ENCODE measurements at regions not wholly inside any gene's neighbourhood (a gene's known extent, or its start where the extent isn't known, plus 50 kb on each side); places are given as distances from the start of the nearest gene placed in this dataset.

DNA sequence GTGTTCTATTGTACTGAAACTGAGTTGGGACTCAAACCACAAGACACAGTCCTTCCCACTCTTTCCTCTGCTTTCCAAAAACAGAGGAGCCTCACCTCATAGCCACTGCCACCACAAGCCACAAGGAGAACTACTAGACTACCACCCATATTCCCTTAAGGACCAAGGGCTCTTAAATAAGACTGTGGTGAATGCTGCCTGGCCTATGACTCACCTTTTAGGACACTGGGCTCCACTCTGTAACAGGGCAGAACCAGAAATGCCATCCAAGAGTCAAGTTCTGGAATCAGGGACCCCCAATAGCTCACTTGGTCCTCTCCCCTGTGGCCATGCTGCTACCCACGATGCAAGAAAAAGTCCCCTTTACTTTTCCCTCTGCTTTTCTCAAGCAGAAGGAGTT, 851.4 kb downstream of the BCL11A start:
- DNase-seq: no peak

DNA sequence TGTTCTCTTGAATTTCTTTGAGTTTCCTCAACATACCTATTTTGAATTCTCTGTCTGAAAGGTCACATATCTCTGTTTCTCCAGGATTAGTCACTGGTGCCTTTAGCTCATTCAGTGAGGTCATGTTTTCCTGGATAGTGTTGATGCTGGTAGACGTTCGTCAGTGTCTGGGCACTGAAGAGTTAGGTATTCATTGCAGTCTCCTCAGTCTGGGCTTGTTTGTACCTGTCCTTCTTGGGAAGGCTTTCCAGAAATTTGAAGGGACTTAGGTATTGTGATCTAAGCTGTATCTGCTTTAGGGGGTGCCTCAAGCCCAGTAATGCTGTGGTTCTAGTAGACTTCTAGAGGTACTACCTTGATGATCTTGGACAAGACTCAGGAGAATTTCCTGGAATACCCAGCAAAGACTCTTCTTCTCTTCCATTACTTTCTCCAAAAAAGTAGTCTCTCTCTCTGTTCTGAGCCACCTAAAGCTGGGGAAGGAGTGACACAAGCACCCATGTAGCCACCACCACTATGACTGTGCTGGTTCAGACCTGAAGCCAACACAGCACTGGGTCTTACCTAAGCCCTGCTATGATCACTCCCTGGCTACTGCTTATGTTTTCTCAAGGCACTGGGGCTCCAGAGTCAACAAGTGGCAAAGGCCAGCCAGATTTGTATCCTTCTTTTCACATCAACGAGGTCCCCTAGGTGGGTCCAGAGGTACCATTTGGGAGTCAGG, 852.0 kb downstream of the BCL11A start:
- DNase-seq: no peak

DNA sequence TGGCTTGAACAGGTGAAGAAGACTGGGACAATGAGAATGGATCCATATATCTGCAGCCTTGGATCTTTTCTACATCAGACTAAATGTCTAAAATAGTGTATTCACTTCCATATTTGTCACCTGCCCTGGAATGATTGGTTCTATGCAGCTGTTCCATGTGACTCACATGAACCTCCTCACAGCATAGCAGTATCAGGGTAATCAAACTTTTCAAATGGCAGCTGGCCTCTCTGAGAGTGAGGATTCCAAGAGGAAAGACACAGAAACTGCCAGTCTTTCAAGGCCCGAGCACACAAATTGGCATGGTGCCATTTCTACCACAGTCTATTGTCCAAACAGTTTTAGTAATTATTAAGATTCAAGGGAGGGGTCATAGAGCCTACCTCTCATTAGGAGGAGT, 859.3 kb downstream of the BCL11A start:
- no peak for DNase-seq

DNA sequence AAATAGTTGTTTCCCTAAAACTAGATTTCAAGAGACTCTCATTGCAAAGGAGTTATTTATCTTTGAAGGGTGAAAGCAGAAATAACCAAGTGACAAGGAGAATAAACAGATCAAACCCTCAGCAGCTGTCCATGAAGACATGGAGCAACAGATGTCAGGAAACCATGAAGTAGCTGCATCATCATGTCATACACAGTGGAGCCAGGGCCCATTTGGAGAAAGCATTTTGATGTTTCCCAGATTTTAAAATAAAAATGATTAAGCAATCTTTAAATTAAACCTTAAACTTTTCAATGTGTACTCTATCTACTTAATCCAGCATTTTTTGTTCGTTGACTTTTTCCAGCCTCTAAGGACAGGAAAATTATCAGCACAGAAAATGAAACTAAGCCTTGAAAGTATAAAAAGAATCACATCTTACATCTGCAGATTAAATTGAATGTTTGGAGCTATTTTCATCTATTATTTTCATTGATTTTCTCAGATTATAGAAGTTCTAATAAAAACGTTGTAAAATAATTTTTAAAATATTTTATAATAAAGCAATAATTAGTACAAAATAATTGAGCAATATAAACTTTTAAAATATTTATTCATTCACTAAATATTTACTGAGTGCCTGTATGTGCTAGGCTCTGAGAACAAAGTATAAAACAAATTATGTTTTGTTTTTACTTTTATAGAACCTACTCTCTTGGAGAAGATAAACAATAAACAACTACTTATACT, 860.1 kb downstream of the BCL11A start:
- no peak for DNase-seq

DNA sequence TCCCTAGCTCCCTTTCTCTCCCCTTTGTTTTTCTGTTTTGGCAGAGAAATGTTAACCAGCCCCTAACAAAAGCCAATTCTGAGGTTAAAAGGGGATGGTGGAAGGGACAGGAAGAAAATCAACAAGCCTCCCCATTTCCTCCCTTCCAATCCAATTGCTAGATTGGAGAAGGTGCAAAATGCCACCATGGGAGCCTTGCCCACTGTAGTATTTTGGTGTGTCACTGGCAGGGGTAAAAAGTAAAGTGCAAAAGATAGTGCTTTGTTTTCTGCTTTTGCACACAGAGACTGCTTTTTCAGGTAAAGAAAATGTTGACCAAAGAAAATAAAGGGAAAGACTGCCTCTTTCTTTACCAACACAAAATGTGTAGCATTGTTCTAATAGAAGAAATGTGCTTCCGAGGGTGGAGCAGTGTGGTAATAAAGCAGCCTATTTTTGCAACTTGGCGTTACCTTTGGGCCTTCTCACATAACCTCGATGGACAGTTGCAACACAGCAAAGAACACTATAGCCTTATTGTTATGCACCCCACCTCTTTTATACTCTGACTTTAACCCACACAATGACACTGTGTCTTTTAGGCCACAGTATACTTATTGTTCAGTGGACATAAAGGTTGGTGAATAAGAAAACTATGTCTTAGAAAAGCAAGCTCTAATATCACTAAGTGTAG, 861.8 kb downstream of the BCL11A start:
- DNase-seq: no peak

DNA sequence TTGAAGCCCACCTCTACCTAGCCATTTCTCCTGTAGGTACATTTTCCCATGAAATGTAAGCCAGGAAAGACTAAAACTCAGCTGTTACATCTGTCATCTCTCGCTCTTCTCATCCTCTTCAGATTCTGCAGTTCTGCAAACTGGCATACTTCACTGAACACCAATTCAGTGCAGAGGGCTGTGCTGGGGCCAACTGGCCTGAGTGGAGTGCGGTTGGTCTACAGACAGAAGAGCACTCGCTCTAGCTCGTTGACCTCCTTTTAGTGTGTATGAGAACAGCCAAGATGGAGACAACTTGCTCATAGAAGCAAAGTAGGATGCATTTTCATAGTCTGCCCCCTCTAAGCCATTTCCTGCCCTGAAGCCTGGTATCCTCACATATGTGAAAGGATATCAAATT, 862.6 kb downstream of the BCL11A start:
- no peak for DNase-seq

DNA sequence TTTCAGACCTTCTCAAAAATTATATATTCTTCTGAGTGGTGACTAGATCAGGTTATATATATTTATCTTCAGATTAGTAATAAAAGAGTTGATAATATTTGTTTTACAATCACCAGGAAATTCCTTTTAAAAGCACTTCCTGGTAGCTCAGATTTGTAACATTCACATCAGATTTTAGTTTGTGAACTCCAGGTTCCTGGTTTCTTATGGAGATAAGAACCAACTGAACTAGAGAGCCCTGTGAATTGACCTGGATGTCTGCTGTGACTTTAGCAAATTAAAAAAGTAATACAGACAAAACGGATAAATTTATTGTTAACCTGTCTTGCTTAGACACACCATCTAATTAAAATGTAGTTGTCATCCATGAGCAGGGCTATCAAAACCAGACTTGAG, 868.7 kb downstream of the BCL11A start:
- DNase-seq: no peak

DNA sequence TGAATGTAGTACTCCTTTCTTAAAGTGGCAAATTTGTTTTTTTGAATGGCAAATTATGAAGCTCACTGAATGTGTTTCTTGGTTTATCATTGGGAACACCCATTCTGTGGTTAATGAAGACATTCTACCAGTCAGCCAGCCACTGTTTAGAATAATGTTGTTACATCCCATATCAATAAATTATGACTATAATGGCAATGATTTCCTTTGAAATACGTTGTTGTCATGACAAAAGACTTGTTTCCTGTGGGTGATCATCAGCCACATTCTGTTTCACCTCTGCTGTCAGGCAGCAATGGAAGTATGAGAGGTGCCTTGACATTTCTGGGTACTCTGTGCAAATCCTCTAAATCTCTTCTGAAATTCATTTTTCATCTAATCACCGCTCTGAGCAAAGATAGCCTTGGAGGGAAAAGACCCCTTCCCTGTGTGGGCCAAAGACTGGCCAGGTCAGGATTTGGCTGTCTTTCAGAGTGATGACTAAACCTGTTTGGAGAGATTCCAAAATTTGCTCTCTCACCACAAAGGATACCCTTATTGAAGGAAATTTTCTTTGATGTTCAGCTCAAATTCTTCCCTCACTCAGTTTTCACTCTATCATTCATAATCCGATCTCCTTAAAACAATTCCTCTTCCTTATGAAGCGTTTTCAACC, 869.2 kb downstream of the BCL11A start:
- DNase-seq: no peak

DNA sequence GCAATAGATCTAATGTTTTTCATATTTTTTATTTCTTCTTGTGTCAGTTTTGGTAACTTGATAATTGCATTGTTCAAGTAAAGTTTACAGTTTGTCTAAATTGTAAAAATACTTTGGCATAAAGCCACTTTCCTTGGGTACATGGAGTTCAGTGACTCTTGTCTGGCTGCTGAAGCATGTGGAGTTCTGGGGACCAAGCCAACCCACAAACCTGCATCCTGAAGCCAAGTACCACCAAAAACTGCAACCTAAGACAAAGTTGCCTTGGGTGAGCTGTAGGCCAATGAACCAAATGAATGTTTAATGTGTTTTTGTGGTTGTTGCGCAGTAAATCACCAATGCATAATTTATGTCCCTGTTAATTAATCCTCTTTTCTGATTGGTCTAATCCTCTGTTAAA, 872.6 kb downstream of the BCL11A start:
- no peak for DNase-seq

DNA sequence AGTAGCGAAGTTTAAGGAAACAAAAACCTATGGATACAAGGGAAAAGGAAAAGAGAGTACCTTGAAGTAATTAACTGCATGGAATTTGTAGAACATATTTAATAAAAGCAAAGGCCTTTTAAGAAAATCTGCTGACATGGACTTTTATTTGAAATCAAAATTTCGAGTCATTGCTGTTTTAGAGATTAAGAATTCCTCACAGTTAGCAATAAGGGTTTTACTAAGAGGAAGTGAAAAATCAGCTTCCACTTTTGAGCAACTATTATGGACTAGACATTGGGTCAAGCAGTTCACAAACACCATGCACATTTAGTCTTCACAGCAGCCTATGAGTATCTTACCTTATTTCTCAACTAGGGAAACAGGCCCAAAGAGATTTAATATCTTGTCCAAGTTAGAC, 876.3 kb downstream of the BCL11A start:
- no peak for DNase-seq

DNA sequence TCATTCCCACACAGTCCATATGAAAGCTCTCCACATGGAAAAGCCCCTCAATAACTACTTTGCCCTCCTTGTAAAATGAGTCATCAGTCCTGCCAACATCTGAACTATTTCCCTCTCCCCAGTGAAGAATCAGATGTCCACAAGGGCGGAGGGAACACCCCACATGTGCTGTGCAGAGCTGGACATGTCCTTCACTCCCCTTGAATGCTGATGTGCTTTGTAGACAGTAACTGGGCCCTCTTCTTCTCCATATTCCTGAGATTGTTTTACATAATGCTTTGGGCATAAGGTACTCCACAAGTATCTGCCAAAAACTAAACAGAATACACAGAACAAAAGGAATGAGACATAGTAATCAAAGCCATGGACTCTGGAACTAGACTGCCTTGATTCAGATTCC, 879.4 kb downstream of the BCL11A start:
- no peak for DNase-seq

DNA sequence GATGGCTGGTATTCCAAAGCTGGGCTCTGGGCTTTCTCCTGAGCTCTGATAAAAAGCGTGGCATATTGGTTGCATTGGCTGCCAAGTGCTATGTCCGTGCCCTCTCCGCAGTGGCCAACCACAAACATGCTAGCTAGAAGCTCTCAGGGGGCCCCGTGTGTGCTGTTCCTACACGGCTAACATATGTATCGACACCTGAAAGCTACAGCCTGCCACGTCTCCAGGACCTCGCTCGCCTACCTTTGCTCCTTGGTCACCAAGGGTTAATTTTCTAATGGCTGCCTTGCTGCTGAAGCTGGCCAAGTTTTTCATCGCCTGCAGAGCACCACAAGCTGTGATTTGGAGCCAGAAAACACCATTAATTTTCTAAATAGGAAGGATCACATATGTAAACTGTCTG, 888.4 kb downstream of the BCL11A start:
- no peak for DNase-seq

DNA sequence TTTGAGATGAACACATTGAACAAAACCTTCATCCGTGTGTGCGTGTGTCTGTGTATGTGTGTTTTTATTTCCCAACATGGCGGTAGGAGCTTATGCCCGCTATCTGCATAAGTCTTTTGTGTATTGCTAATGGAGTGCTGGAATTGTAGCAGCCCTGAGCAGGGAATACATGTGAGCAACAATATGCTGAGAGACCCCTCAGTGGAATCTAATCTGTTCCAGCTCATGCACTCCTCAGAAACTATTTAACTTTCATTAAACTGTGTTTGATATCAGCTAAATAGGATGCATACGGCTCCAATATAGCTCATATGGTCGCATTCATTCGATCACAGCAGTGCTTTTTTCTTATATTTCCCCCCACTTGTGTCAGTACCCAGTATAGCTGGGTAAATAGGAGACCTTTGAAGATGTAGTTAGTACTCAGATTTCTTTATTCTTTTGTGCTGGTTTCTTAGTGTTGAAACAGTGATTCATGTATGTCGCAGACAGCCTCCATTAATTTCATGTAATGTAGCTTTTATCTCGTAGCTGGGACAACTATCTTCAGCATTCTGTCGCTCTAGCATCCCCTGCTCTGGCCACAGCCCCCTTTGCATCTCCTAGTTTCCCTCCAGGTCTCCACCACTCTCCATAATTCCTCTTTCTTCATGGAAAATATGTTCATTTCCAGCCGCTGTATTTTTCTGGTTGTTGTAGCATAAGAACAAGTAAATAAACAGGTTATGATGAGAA, 891.2 kb downstream of the BCL11A start:
- no peak for DNase-seq

DNA sequence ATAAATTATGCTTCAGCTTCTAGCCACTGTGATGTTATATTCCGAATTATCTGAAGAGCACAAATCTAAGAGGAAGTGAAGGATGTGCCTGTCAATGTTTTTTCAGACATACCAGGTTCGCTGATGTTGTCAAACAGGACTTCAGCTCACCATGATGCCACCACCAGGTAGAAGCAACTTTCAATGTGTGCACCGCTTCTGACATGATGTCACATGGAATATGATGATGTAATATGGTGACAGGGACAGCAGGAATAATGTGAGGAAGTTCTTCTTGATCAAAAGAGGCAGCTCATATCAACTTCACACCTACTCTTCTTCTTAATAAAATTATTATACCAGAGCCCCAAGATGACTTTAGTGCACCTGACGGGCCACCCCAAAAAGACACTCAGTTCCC, 893.2 kb downstream of the BCL11A start:
- DNase-seq: no peak

DNA sequence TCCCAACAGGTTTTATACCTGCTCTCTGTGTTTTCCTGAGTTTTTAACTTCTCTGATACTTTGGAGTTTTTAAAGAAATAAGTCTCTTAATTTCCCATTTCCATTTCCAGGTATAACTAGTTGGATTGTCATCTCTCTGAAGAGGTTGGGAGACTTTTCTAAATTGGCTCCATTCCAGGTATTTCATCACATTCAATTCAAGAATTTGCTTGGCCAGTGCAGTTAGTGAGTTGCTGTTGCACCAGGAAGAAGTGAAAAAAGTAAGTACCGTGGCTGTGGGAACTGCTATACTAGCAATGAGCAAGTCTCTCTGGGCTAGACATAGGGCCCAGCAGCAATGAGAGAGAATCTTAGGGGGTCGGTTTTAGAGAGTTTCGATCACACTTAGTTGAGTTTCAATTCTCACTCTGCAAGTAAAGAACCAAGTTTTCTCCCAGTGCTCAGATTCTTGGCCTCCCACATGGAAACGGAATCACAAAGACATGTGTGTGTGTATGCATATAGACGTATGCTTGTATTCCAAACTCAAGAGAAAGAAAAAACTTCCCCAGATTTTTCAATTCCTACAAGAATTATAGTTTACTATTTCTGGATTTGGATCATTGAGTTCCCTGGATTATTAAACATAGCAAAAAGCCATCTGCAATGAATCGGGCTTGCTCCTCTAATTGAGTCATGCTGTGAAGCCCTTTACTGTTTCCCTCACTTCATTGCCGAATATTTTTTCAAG, 894.4 kb downstream of the BCL11A start:
- no peak for DNase-seq

DNA sequence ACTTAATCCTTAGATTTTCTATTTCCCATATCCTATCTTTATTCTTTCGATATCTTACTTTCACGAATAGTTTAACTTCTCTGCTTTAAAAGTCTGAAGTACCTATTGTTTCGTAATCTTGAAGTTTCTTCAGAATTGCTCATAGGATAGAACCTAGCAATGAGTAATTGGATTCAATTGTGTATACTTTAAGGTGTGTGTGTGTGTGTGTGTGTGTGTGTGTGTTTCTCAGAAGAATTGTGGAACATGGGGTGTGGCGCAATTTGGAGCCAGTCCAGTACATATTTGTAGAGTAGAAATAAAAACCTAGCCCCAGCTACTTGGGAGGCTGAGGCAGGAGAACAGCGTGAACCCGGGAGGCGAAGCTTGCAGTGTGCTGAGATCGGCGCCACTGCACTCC, 897.6 kb downstream of the BCL11A start:
- no peak for DNase-seq

DNA sequence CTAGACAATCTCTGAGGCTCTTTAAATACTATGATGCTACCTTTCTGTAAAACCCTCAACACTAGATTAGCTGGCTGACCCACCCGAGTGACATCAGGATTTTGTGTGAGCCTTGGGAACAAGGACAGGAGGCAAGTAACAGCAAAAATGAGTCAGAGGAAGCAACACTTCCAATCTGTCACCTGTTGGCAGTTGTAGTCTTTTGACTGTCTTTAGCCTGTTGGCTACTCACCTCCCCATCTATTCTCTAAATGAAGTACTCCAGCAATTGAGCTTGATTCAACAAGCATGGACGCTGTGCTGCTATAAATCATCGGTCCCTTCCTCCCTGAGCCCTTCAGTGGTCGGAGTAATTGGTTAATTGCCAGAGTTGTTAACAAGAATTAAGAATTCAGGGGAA, 898.7 kb downstream of the BCL11A start:
- no peak for DNase-seq

DNA sequence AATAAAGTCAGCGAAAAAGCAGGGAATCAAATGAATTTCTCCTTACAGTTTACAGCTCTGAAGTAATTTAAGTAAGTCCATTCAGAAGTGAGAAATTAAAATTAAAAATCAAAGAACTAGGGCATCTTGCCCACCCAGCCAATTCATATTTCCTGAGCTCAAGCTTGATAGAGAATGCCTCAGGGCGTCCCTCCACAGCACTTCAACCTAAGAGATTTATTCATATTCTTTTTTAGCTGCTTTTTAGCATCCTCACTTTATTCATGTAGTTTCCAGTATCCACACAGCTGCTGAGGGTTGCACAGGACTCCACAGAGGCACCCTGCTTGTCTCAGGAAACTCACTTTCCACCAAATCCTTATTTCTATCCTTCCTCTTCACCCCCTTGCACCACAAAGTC, 900.3 kb downstream of the BCL11A start:
- no peak for DNase-seq

DNA sequence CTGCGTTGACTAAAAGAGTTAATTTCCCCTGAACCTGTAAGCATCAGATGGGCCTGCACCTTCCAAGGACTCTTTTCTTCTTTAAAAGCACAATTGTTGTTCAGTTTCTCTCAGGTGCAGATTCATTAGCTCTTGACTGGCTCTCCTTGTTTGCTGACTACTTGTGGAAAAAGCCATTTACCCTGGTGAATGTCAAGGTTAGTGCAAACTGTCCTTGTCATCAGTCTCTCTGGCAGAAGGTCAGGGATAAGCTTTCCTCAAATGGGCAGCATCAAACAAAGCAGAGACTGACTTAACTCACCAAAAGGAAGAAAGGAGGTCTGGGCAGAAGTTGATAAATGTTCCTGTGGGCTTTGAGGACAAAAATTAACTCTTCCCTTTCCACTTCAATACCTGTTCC, 922.7 kb downstream of the BCL11A start:
- no peak for DNase-seq

DNA sequence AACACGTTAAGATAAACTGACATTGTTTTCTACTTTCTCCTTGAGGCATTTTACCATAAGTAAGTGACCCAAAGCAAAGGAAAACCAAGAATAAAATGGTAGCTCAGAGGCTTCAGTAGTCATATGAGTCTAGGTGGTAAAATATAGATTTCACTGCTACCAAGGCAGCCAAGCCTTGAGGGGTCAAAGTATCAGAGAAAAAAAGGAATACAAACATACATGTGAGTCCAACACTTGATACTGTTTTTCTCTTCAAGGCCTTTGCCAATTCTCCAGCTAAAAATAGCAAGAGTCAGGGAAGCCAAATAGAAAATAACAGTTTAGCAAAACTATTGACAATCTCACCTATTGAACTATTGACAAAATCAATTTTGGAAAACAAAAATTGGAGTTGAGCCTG, 925.9 kb downstream of the BCL11A start:
- no peak for DNase-seq

DNA sequence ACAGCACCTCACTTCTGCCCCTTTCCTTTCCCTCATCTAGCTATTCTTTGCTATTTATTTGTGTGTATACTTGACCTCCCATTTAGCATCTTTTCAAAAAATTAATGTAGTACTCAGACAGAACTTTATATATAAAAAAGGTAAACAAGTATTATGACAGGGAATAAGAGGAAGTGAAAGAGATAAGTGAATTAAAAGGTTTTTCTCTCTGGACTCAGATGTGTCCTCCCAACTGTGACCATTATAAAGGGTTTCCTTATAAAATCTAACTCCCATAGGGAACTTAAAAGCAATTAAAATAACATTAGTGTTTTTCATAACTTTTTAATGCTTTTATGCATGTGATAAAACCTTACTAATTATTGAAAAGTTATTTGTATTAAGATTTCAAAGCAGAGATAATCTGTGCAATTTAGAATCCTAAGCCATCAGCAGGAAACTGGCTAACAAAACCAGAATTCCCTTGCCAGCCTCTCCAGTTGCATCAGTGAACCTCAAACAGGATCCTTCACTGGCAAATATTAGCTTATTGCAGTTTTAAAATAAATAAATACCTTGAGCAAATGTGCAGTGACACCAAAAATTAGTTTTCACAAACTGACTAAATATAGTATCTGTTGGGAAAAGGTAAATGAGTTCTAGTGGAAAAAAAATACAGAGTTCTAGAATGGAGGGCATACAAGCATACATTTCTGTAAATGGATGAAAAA, 930.7 kb downstream of the BCL11A start:
- no peak for DNase-seq

DNA sequence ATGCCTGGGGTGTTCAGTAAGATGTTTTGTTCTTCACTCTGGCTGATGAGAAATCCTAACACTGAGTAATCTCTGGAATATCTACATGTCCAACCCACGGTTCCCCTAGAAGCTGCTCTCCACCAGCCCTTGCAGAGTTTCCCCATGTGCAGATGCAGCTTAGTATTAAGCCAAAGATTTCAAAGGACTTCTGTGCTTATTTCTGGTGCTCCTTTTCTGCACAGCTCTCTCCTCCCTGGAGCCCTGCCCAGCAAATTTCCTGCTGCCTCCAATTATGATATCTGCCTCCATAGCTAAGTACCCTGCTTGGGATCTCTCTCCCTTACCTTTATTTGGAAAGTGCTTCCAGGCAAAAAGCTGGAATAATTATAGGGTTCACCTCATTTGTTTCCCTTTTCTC, 949.3 kb downstream of the BCL11A start:
- no peak for DNase-seq
